RWPE2 (cell line): ENCODE measurements at regions not wholly inside any gene's neighbourhood (a gene's known extent, or its start where the extent isn't known, plus 50 kb on each side); places are given as distances from the start of the nearest gene placed in this dataset.

Experiments used
- ATAC-seq: fragments of 200-7000 bp; cut with Tn5 transposase; 3 replicates; pipeline ENCODE4 v1.9.1; 2021; ENCODE audit warnings: low read depth
- DNase-seq: peaks from one replicate; pipeline ENCODE4 v3.0.0-alpha.2; 2020; ENCODE audit warnings: low spot score
- H3K27ac ChIP-seq: fragments of 450-650 bp; 2 replicates; pipeline ENCODE4 v1.5.1; 2017; ENCODE audit warnings: mild to moderate bottlenecking; ENCODE audit not compliant: poor library complexity, severe bottlenecking
- H3K27me3 ChIP-seq: fragments of 250-450 bp; sonication (Bioruptor Pico); 2 replicates; pipeline ENCODE4 v1.5.1; 2021; ENCODE audit warnings: mild to moderate bottlenecking, moderate library complexity; ENCODE audit not compliant: insufficient read depth, poor library complexity, severe bottlenecking
- H3K36me3 ChIP-seq: fragments of 250-450 bp; sonication (Bioruptor Pico); 2 replicates; pipeline ENCODE4 v1.5.1; 2020; ENCODE audit warnings: low read depth, mild to moderate bottlenecking, moderate library complexity
- H3K4me1 ChIP-seq: fragments of 250-450 bp; sonication (Bioruptor Pico); 2 replicates; pipeline ENCODE4 v1.5.1; 2021; ENCODE audit warnings: mild to moderate bottlenecking, moderate library complexity; ENCODE audit not compliant: insufficient read depth, poor library complexity, severe bottlenecking
- H3K4me3 ChIP-seq: fragments of 250-450 bp; sonication (Bioruptor Pico); 2 replicates; pipeline ENCODE4 v1.5.1; 2021; ENCODE audit warnings: mild to moderate bottlenecking, moderate library complexity; ENCODE audit not compliant: severe bottlenecking
- H3K9me3 ChIP-seq: fragments of 250-450 bp; sonication (Bioruptor Pico); 2 replicates; pipeline ENCODE4 v1.5.1; 2021; ENCODE audit warnings: mild to moderate bottlenecking, moderate library complexity; ENCODE audit not compliant: severe bottlenecking
- TF ChIP-seq, protein P1 (sequence below): fragments of 450-650 bp; IDR thresholded peaks from one replicate; pipeline ENCODE4 v1.5.1; 2017; ENCODE audit warnings: mild to moderate bottlenecking, moderate library complexity; ENCODE audit not compliant: poor library complexity, severe bottlenecking

DNA sequence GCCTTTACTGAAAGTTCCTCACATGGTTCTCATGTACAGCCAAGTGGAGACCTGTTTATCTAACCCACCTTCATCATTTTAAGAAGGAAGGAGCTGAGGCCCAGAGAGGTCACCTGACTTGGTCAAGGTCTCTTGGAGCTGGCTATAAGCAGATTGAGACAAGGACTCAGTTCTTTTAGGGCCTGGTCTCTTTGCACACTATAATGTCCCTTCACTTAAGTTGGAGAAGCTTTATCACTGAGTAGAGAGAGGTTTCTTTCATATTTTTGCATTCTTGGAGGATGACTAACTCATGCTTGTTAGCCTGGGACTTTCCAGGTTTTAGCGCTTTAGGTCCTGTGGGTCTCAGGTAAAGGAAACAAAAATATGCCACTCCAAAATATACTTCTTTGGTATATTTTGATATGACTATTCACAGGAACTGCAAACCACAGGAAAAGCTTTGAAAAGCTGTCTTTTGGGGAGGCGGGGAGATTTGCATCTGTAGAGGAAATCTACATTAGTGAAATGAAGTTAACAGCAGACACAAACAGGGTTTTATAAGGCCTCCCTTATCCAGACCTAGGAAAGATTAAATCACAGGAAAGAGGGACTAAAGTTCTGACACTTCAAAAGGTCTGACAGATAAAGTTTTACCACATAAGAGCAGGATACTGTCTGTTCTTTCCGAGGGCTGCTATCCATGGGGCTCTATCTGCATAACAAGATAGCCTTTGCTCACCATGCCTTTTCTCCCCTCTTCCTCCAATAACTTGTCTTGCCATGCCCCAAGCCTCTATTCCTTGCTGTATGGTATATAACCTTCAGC, 95.8 kb upstream of the ANKRD55 start:
- Histone ChIP-seq H3K27ac (peak overlapping the region; percentile 42), H3K4me3 (no peak overlapping the region), H3K27me3 (no peaks in the 10 kb centered on the region), H3K9me3 (no peaks in the 10 kb centered on the region), H3K4me1 (peaks cover 11% of the 10 kb centered on the region), H3K36me3 (no peaks in the 10 kb centered on the region)
- ATAC-seq: peak; percentile 99
- DNase-seq: no peak
- TF ChIP-seq, protein P1, sequence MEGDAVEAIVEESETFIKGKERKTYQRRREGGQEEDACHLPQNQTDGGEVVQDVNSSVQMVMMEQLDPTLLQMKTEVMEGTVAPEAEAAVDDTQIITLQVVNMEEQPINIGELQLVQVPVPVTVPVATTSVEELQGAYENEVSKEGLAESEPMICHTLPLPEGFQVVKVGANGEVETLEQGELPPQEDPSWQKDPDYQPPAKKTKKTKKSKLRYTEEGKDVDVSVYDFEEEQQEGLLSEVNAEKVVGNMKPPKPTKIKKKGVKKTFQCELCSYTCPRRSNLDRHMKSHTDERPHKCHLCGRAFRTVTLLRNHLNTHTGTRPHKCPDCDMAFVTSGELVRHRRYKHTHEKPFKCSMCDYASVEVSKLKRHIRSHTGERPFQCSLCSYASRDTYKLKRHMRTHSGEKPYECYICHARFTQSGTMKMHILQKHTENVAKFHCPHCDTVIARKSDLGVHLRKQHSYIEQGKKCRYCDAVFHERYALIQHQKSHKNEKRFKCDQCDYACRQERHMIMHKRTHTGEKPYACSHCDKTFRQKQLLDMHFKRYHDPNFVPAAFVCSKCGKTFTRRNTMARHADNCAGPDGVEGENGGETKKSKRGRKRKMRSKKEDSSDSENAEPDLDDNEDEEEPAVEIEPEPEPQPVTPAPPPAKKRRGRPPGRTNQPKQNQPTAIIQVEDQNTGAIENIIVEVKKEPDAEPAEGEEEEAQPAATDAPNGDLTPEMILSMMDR: no peak

DNA sequence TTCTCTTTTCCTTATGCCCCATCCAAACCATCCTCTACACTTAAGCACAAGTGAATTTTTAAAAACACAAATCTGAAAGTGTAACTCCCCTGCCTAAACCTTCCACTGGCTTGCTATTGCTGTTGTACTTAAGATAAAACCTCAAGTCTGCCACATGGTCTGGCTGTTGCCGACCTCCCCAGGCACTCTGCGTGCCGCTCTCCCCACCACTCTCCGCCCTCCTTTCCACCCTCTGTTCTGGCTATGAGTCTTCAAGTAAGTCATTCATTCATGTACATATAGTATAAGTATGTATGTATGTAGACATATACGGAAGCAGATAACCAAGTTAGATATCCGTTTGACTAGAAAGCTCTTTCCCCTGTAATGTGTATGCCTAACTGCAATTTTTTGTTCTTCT, 94.7 kb upstream of the ANKRD55 start:
- H3K27ac ChIP-seq: no peak overlapping the region
- H3K9me3 ChIP-seq: no peaks in the 10 kb centered on the region
- TF ChIP-seq, protein P1: no peak
- no peaks in the 10 kb centered on the region for H3K27me3 ChIP-seq
- no peak overlapping the region for H3K4me3 ChIP-seq
- peaks cover 11% of the 10 kb centered on the region for H3K4me1 ChIP-seq
- ATAC-seq: no peak
- DNase-seq: no peak
- no peaks in the 10 kb centered on the region for H3K36me3 ChIP-seq

DNA sequence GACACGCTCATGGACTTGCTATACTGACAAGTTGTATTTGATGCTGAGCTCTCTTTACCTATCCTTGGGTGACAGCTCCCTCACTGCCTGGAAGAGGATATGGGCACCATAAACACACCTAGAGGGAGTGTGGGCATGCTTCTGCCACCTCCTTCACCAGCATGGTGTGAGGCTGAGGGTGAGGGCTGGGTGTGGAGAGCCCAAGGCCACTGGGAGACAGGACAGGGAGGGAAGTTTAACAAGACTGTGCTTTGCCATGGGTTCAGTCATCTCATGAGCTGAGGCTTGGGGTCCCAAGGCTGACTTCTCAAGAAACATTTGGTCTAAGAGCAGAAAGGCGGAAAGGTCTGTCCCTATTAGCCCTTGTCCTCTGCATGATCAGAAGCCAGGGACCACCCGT, 93.6 kb upstream of the ANKRD55 start:
- Histone ChIP-seq H3K27ac (no peak overlapping the region), H3K4me1 (peaks cover 11% of the 10 kb centered on the region), H3K36me3 (no peaks in the 10 kb centered on the region), H3K27me3 (no peaks in the 10 kb centered on the region), H3K9me3 (no peaks in the 10 kb centered on the region), H3K4me3 (no peak overlapping the region)
- no peak for ATAC-seq
- DNase-seq: no peak
- TF ChIP-seq, protein P1: no peak

DNA sequence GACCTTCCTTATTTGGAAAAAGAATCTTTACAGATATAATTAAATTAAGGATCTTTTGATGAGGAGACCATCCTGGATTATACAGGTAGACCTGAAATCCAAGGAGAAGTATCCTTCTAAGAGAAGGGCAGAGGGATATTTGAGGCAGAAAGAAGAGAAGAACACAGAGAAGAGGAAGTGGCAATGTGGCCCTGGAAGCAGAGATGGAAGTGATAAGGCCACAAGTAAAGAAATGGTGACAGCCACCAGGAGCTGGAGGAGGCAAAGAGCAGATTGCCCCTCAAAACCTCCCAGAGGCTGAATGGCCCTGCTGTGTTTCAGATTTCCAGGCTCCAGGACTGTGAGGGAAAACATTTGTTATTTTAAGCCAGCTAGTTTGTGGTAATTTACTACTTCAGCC, 93.0 kb upstream of the ANKRD55 start:
- DNase-seq (no peak), ATAC-seq (no peak)
- H3K27ac ChIP-seq: no peak overlapping the region
- TF ChIP-seq, protein P1: no peak
- no peaks in the 10 kb centered on the region for H3K27me3 ChIP-seq
- H3K4me1 ChIP-seq: peaks cover 11% of the 10 kb centered on the region
- no peak overlapping the region for H3K4me3 ChIP-seq
- H3K36me3 ChIP-seq: no peaks in the 10 kb centered on the region
- H3K9me3 ChIP-seq: no peaks in the 10 kb centered on the region

DNA sequence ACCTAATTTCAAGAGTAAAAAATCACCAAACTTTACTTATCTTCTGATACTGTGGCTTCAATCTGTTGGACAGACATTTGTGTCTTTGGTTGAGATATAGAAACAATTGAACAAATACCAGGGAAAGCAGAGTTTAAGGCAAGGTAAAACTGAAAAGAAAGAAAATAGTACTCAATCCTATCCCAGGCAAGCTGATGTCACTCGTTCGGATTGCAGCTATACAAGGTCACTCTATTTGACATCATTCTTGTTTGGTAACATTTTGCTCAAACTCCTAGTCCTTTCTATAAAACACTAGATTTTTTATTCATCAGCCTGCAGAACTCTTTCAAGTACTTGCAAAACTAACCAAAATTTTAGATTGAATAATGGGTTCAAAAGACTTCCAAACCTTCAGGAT, 91.9 kb upstream of the ANKRD55 start:
- ATAC-seq (no peak), DNase-seq (no peak)
- Histone ChIP-seq H3K4me1 (peaks cover 13% of the 10 kb centered on the region), H3K4me3 (no peak overlapping the region), H3K36me3 (no peaks in the 10 kb centered on the region), H3K27ac (no peak overlapping the region), H3K27me3 (no peaks in the 10 kb centered on the region), H3K9me3 (no peaks in the 10 kb centered on the region)
- TF ChIP-seq, protein P1: no peak
